Glutamatergic neuron (in vitro differentiated cells): ENCODE measurements at regions not wholly inside any gene's neighbourhood (a gene's known extent, or its start where the extent isn't known, plus 50 kb on each side); places are given as distances from the start of the nearest gene placed in this dataset.
"Not testable (repeated sequence)": the region's sequence is repeated elsewhere in the genome, so short reads cannot be mapped to it uniquely, and the experiment has no call there.

Source experiments
- DNase-seq: peaks from one replicate; pipeline ENCODE4 v3.0.0; 2022
- H3K27ac Mint-ChIP-seq: one replicate; pipeline ENCODE4 v1.8.0; 2020; ENCODE audit warnings: mild to moderate bottlenecking, mixed read lengths, inconsistent platforms; ENCODE audit not compliant: unreplicated experiment
- H3K27me3 Mint-ChIP-seq: one replicate; pipeline ENCODE4 v1.8.0; 2020; ENCODE audit warnings: mild to moderate bottlenecking, moderate library complexity, mixed read lengths, inconsistent platforms; ENCODE audit not compliant: unreplicated experiment
- H3K36me3 Mint-ChIP-seq: one replicate; pipeline ENCODE4 v1.8.0; 2020; ENCODE audit warnings: mild to moderate bottlenecking, mixed read lengths, inconsistent platforms; ENCODE audit not compliant: unreplicated experiment
- H3K4me1 Mint-ChIP-seq: one replicate; pipeline ENCODE4 v1.8.0; 2020; ENCODE audit warnings: mild to moderate bottlenecking, low read depth, mixed read lengths, inconsistent platforms; ENCODE audit not compliant: unreplicated experiment
- H3K4me3 Mint-ChIP-seq: one replicate; pipeline ENCODE4 v1.8.0; 2020; ENCODE audit warnings: mild to moderate bottlenecking, mixed read lengths, inconsistent platforms; ENCODE audit not compliant: unreplicated experiment
- H3K9me3 Mint-ChIP-seq: one replicate; pipeline ENCODE4 v1.8.0; 2020; ENCODE audit warnings: mild to moderate bottlenecking, moderate library complexity, mixed read lengths, inconsistent platforms; ENCODE audit not compliant: unreplicated experiment
- TF ChIP-seq, protein P1 (sequence below): fragments of 200-600 bp; sonication (generic); IDR thresholded peaks from one replicate; pipeline ENCODE4 v1.5.0; 2021; ENCODE audit not compliant: partially characterized antibody, unreplicated experiment

DNA sequence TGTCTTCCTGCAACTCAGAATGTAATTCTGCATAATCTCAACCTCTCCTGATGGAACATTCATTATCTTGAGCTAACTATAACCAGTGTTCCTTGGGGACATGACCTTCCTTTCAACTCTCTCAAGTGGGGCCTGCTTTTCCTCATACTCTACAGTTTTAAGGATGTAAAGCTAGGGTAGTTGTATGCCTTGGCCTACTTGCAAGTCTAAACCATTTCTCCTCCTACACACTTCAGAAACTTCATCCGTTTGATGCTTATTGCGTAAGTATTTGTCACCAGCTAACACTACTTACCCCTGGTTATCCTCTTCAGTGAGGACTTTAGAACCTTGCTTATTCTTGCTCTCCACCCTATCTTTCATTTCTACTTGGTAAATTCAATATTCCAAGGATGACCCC is 548.9 kb downstream of the HINT1 start:
- no peak overlapping the region for H3K27ac Mint-ChIP-seq
- no peak overlapping the region for H3K4me3 Mint-ChIP-seq
- H3K36me3 Mint-ChIP-seq, result no peaks in the 10 kb centered on the region
- H3K4me1 Mint-ChIP-seq, result no peaks in the 10 kb centered on the region
- TF ChIP-seq, protein P1, sequence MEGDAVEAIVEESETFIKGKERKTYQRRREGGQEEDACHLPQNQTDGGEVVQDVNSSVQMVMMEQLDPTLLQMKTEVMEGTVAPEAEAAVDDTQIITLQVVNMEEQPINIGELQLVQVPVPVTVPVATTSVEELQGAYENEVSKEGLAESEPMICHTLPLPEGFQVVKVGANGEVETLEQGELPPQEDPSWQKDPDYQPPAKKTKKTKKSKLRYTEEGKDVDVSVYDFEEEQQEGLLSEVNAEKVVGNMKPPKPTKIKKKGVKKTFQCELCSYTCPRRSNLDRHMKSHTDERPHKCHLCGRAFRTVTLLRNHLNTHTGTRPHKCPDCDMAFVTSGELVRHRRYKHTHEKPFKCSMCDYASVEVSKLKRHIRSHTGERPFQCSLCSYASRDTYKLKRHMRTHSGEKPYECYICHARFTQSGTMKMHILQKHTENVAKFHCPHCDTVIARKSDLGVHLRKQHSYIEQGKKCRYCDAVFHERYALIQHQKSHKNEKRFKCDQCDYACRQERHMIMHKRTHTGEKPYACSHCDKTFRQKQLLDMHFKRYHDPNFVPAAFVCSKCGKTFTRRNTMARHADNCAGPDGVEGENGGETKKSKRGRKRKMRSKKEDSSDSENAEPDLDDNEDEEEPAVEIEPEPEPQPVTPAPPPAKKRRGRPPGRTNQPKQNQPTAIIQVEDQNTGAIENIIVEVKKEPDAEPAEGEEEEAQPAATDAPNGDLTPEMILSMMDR, result no peak
- H3K9me3 Mint-ChIP-seq, result no peaks in the 10 kb centered on the region
- H3K27me3 Mint-ChIP-seq, result peaks cover 1% of the 10 kb centered on the region
- no peak for DNase-seq

DNA sequence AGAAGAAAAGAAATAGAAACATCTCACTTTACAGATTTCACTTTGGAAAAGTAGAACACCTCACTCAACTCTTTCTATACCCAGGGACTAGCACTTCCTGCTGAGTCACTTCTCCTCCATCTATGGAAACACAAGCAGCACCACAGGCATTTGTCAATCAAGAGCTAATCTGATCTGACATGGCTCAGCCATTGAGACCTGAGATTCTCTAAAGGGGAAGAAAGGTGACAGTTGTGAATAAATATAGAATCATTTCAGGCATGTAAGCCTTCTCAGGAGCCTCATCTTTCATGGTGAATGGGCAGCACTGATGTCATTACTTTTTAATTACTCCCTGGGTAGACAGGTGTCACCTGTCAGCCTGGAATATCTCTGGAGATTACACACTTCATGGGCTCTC is 559.8 kb downstream of the HINT1 start:
- Mint-ChIP-seq H3K4me3 (no peak overlapping the region), H3K27me3 (no peaks in the 10 kb centered on the region), H3K27ac (no peak overlapping the region), H3K36me3 (no peaks in the 10 kb centered on the region), H3K9me3 (no peaks in the 10 kb centered on the region), H3K4me1 (no peaks in the 10 kb centered on the region)
- TF ChIP-seq, protein P1, result no peak
- DNase-seq, result no peak

DNA sequence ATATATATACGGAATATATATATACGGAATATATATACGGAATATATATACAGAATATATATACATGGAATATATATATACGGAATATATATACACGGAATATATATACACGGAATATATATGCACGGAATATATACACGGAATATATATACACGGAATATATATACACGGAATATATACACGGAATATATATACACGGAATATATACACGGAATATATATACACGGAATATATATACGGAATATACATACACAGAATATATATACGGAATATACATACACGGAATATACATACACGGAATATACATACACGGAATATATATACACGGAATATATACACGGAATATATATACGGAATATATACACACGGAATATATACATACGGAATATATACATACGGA is 568.4 kb downstream of the HINT1 start:
- not testable (repeated sequence) for H3K4me3 Mint-ChIP-seq, DNase-seq, H3K9me3 Mint-ChIP-seq, H3K27me3 Mint-ChIP-seq, H3K27ac Mint-ChIP-seq, H3K4me1 Mint-ChIP-seq, H3K36me3 Mint-ChIP-seq

DNA sequence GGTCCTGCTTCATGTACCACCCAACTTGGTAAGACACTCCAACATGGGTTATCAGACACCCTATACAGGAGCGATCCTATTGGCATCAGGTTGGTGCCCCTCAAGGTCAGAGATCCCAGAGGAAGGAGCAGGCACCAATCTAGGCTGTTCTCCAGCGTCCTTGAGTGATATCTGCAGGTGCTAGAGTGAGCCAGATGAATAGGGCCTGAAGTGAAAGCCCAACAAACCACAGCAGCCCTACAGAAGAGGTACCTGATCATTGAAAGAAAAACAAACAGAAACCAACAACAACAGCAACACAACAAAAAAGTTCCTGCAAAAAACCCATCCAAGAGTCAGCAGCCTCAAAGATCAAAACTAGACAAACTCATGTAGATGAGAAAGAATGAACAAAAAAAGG is 584.8 kb downstream of the HINT1 start:
- no peak for DNase-seq
- H3K27ac Mint-ChIP-seq, result no peak overlapping the region
- H3K36me3 Mint-ChIP-seq, result no peaks in the 10 kb centered on the region
- H3K27me3 Mint-ChIP-seq, result no peaks in the 10 kb centered on the region
- H3K4me3 Mint-ChIP-seq, result no peak overlapping the region
- H3K4me1 Mint-ChIP-seq, result no peaks in the 10 kb centered on the region
- TF ChIP-seq, protein P1, result no peak
- H3K9me3 Mint-ChIP-seq, result no peaks in the 10 kb centered on the region

DNA sequence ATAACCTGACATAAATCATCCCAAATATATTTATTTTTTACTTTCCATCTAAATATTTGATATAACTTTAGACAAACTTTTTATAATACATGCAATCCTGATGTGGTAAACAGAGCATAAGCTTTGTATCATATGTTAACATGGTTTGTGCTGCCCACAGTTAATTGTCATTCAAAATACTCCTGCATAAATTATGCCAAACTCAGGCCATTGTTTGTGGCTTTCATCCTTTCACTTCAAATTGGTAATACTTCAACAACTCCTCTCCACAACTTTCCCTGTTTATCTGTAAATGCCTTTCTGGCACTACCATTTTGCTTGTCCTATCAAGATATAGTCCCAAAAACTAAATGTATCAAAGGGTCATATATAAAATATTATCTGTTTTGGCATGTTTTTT is 586.7 kb downstream of the HINT1 start:
- DNase-seq, result no peak
- Mint-ChIP-seq H3K27me3 (no peaks in the 10 kb centered on the region), H3K4me3 (no peak overlapping the region), H3K27ac (no peak overlapping the region), H3K4me1 (no peaks in the 10 kb centered on the region), H3K9me3 (no peaks in the 10 kb centered on the region), H3K36me3 (no peaks in the 10 kb centered on the region)
- TF ChIP-seq, protein P1, result no peak

DNA sequence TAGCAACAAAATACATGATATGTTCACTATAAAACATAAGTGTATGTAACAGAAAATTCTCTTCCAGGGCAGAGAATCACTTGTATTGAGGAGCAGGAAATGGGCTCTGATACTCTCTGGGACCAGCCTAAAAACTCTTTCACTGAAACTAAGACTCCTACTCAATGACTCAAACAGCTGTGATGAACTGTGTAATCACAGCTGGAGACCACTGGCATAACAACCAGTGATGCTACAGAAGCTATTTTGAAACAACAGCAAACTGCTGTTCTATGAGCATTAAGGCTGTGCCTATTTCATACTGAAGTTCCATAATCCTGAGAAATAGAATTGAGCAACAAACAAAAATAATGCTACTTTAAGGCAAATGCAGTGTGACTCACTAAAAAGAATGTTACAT is 594.0 kb downstream of the HINT1 start:
- Mint-ChIP-seq H3K9me3 (no peaks in the 10 kb centered on the region), H3K27me3 (no peaks in the 10 kb centered on the region), H3K36me3 (no peaks in the 10 kb centered on the region), H3K4me1 (no peaks in the 10 kb centered on the region), H3K4me3 (no peak overlapping the region), H3K27ac (no peak overlapping the region)
- TF ChIP-seq, protein P1, result no peak
- DNase-seq, result no peak
